ENCODE measurements at regions not wholly inside any gene's neighbourhood (a gene's known extent, or its start where the extent isn't known, plus 50 kb on each side); places are given as distances from the start of the nearest gene placed in this dataset.

- H3K27me3 Mint-ChIP-seq (ENCODE audit: low read depth), result peaks cover under 1% of the 10 kb centered on the region
- no peaks in the 10 kb centered on the region for H3K36me3 Mint-ChIP-seq (ENCODE audit: low read depth)
- no peak for DNase-seq (ENCODE audit: low spot score)
- TF ChIP-seq CTCF (IDR thresholded peaks at IDR 0.05), result no peak
- no peak overlapping the region for H3K27ac Mint-ChIP-seq (ENCODE audit: unreplicated experiment)
- H3K4me1 Mint-ChIP-seq (ENCODE audit: low read depth), result peaks cover 19% of the 10 kb centered on the region
- no peaks in the 10 kb centered on the region for H3K9me3 Mint-ChIP-seq (ENCODE audit: low read depth)
- H3K4me3 Mint-ChIP-seq (ENCODE audit: unreplicated experiment), result no peak overlapping the region
Measured at GRCh38 chr10:78576276-78576675, 492.5 kb upstream of the ZMIZ1 start.

GRCh38 chr10:78577712-78578111, 491.1 kb upstream of the ZMIZ1 start:
- peaks cover 13% of the 10 kb centered on the region for H3K4me1 Mint-ChIP-seq (ENCODE audit: low read depth)
- H3K9me3 Mint-ChIP-seq (ENCODE audit: low read depth), result no peaks in the 10 kb centered on the region
- no peak overlapping the region for H3K27ac Mint-ChIP-seq (ENCODE audit: unreplicated experiment)
- no peak for DNase-seq (ENCODE audit: low spot score)
- H3K27me3 Mint-ChIP-seq (ENCODE audit: low read depth), result peaks cover 4% of the 10 kb centered on the region
- no peak for TF ChIP-seq CTCF (IDR thresholded peaks at IDR 0.05)
- H3K36me3 Mint-ChIP-seq (ENCODE audit: low read depth), result no peaks in the 10 kb centered on the region
- no peak overlapping the region for H3K4me3 Mint-ChIP-seq (ENCODE audit: unreplicated experiment)

- Mint-ChIP-seq H3K27me3 (ENCODE audit: low read depth) (peaks cover 4% of the 10 kb centered on the region), H3K4me1 (ENCODE audit: low read depth) (peaks cover 10% of the 10 kb centered on the region), H3K9me3 (ENCODE audit: low read depth) (no peaks in the 10 kb centered on the region), H3K27ac (ENCODE audit: unreplicated experiment) (no peak overlapping the region), H3K4me3 (ENCODE audit: unreplicated experiment) (no peak overlapping the region), H3K36me3 (ENCODE audit: low read depth) (no peaks in the 10 kb centered on the region)
- no peak for DNase-seq (ENCODE audit: low spot score)
- TF ChIP-seq CTCF (IDR thresholded peaks at IDR 0.05), result no peak
Measured at GRCh38 chr10:78578929-78579328, 489.8 kb upstream of the ZMIZ1 start.

GRCh38 chr10:78579576-78579975, 489.2 kb upstream of the ZMIZ1 start:
- H3K4me1 Mint-ChIP-seq (ENCODE audit: low read depth), result peaks cover 10% of the 10 kb centered on the region
- peaks cover 6% of the 10 kb centered on the region for H3K27me3 Mint-ChIP-seq (ENCODE audit: low read depth)
- DNase-seq (ENCODE audit: low spot score), result no peak
- no peak overlapping the region for H3K27ac Mint-ChIP-seq (ENCODE audit: unreplicated experiment)
- no peak for TF ChIP-seq CTCF (IDR thresholded peaks at IDR 0.05)
- no peaks in the 10 kb centered on the region for H3K36me3 Mint-ChIP-seq (ENCODE audit: low read depth)
- H3K4me3 Mint-ChIP-seq (ENCODE audit: unreplicated experiment), result no peak overlapping the region
- no peaks in the 10 kb centered on the region for H3K9me3 Mint-ChIP-seq (ENCODE audit: low read depth)

- peaks cover 6% of the 10 kb centered on the region for H3K27me3 Mint-ChIP-seq (ENCODE audit: low read depth)
- H3K4me3 Mint-ChIP-seq (ENCODE audit: unreplicated experiment), result no peak overlapping the region
Measured at GRCh38 chr10:78579995-78580394, 488.8 kb upstream of the ZMIZ1 start.

More at GRCh38 chr10:78579995-78580394, 488.8 kb upstream of the ZMIZ1 start:
- no peak for DNase-seq (ENCODE audit: low spot score)
- TF ChIP-seq CTCF (IDR thresholded peaks at IDR 0.05), result no peak
- peaks cover 8% of the 10 kb centered on the region for H3K4me1 Mint-ChIP-seq (ENCODE audit: low read depth)
- no peaks in the 10 kb centered on the region for H3K9me3 Mint-ChIP-seq (ENCODE audit: low read depth)
- no peaks in the 10 kb centered on the region for H3K36me3 Mint-ChIP-seq (ENCODE audit: low read depth)
- no peak overlapping the region for H3K27ac Mint-ChIP-seq (ENCODE audit: unreplicated experiment)
